Stimulated activated CD4-positive, alpha-beta T cell treated with anti-CD3 and anti-CD28 coated beads, Interleukin-1b, Interleukin-23, amount 100 ng/mL, for 4 hours (primary cell): ENCODE measurements at regions not wholly inside any gene's neighbourhood (a gene's known extent, or its start where the extent isn't known, plus 50 kb on each side); places are given as distances from the start of the nearest gene placed in this dataset.
A peak's percentile ranks its signal among the peaks of the same experiment; 100 is the strongest.

Experiments used
- DNase-seq, 2 donors: peaks; one replicate each; pipeline ENCODE4 v3.0.0-alpha.2; 2020; ENCODE audit warnings: low read depth in 2 of 2

DNA sequence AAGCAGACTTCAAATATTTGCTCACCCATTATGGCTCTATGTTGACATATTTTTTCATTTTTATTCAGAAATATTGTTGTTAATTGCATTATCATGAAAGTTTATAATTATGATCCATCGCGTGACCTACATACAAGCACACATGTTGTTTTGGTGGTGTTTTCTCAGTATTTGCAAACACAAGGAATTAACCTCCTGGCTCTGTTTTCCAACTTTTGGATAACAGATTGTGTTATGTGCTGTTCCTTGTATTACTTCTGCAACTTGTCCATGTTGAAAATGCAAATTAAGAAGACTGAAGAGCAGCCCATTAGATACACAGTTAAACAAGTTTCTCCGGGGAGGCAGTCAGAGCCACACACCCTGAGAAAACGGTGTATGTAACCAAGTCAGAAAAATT, 201.2 kb downstream of the SEC23A start:
- DNase-seq: no peak

DNA sequence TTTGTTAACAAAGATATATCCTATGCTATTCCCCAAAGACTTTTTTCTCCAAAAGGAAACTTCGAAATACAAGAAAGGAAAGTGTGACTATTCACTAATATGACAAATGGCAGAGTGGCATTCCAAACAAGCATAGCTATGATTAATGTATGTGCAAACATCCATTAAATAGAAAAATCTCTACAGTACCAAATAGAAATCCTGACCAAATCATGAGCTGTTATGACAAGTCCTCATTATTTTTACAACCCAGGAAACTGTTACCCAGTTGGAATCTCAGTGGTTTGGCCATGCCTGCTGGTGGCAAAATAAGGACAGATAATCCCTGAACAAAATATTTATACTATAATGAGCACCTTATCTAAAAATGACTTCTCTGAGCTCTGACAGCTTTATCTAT, 202.1 kb downstream of the SEC23A start:
- no peak for DNase-seq

DNA sequence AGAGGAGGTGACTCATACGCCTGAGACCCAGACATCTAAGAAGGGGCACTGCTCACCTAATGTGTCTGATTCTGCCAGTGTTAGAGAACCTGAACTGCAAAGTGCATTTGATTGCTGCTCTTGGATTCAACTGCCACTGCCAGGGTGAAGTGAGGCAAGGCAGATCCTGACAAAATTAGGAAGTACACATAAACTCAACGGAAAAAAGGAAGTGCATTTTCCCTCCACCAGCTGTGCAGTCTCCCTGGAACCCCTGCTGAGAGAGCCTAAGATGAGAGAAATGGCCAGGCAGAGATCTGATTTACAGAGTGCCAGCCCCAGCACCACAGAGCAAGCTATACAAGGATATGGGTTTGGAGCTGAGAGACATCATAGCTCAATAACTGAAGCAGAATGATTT, 215.3 kb downstream of the SEC23A start:
- DNase-seq: no peak

DNA sequence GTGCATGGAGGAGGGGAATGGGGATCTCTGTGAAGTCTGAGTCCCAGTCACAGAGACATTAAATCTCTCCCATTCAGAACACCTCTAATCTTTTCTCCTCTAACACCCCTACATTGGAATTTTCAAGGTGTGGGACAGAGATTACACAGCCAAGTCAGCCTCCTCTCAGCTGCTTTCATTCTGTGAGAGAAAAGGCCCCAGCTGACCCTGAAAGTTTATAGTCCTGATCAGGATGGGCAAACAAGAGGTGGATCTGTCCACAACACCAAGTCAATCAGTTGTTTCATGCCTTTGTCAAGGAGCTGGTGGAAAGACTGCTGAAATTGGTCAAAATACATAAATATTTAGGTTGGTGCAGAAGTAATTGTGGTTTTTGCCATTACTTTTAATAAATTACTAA, 218.9 kb downstream of the SEC23A start:
- DNase-seq: no peak

DNA sequence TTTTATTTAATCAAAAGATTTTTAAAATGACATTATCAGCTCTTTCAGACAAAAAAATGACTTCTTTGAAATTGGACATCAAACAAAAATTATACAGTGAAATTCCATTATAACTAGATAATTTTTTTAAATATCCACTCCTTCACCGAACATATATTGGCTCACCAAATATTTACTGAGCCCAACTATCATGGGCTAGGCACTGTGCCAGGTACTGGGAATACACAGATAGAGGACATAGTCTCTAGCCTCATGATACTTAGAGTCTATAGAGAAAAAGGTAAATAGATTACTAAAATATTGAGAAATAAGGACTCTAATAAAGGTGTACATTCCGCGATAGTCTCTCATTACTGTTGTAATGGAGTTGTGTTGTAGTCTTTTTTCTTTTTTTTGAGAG, 219.9 kb downstream of the SEC23A start:
- DNase-seq: no peak

DNA sequence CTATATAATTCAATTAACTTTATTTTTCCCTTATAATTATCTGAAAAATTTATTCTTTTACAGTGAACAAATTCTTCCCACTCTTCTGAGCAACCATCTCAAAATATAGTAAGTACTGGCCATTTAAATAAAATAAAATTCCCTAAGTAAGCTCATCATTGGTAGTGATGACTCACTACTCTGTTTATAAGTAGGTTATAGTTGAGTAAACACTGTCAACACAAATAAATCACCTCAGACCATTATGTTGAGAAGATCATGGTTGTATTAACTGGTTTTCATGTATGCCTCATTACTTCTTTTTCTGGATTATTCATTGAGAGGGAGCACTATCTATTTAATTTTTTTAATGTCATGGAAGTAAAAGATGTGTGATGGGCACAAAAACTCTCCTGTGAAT, 220.5 kb downstream of the SEC23A start:
- no peak for DNase-seq

DNA sequence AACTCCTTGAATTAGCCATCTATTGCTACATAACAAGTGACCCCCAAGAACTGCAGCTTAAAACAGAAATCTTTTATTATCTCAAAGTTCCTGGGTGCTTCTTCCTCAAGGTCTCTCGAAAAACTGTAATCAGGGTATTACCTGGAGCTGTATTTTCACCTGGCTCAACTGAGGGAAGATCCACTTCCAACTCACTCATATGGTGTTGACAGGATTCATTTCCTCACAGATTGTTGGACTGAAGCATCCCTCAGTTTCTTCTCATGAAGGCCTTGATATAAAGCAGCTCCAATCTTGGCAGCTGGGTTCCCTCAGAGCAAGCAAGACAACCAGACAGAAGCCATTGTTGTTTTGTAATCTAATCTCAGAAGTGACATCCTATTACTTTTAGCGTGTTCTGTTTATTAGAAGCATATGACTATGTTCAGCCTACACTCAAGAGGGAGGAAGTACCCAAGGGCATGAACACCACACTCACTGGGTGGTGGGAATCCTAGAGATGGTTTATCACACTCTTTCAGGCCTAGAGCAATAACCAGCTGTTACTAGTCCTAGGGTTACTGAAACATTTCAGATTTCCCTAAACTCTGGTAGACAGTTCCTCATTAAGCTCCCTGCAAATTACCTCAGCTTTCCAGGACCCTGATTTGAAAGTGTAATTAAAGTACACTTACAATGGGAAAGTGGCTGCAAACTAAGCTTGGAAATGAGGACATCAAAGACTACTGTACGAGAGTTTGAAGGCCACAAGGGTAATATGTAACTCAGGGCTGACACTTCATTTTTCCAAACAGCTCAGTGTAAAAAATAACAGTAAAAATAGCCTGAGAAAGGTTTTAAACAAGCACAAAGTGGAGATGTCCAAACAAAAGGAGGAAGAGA, 222.2 kb downstream of the SEC23A start:
- DNase-seq: no peak

DNA sequence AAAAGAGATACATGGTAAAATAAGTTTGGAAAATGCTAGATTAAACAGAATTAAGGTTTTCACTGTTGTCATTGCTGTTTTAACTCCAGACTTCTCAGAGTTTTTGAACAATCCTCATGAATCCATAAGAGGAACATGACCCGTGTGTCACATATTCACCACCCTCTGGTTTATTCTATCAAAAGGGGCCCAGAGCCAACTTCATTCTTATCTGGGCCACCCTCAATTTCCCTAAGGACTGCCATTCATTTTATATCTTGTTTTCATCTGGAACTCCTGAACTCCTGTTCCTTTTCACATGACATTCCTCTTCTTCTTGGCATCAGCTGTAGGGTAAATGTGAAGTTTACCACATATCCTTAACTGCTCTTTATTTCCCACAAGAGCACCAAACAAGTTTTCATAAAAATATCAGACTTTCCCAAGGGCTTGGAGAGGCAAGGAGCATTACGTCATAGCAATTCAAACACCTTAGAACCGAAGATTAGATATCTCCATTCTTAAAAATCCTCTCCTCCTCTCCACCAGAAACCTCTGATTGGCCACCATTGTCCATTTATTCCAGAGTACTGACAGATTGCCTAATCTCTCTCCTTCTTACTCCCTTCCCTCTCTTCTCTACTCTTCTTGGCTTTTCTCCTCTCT, 225.2 kb downstream of the SEC23A start:
- DNase-seq: no peak

DNA sequence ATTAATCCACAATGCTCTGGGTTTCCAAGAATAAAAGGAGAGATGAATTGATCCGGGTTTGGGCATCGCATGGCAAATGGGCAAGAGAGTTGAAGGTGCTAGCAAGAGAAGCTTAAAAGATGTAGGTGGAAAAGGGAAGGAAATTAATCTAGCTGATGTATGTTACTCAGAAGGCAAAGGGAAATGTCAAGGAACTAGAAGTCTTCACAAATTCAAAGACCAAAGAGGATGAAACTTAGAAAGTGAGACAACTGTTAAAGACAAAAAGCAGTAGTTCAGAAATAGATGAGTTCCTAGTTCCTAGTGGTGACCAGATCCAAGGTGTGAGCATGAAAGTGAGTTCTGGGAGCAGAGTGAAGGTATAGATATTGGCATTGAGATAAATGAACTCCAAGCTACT, 228.3 kb downstream of the SEC23A start:
- no peak for DNase-seq

DNA sequence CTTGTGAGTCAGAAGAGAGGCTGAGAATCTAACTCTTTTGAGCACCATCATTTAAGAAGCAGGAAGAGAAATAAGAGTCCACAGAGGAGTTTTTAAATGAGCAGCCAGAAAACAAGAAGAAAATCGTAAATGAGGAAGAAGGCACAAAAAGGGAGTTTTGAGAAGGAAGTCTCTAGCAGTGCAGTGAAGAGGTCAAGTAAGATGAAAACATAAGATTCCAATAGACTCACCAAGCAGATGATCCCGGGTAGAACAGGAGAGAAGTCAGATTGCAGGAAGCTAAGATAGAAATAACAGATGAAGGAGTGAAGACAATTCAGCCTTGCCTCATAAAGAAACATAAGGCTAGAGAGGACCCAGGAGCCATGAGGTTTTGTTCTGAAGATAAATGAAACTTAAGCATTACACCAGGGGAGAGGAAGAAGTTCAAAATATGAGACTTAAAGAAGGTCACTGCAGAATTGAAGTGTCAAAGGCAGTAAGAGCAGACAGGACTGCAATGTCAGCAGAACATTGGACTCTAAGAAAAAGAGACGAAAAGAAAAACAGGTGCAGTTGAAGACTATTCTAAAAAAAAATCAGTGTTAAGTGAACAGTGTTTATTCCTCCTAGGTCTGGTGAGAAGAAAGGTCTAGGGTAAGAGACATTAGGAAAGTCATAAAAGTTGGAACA, 229.0 kb downstream of the SEC23A start:
- DNase-seq: no peak

DNA sequence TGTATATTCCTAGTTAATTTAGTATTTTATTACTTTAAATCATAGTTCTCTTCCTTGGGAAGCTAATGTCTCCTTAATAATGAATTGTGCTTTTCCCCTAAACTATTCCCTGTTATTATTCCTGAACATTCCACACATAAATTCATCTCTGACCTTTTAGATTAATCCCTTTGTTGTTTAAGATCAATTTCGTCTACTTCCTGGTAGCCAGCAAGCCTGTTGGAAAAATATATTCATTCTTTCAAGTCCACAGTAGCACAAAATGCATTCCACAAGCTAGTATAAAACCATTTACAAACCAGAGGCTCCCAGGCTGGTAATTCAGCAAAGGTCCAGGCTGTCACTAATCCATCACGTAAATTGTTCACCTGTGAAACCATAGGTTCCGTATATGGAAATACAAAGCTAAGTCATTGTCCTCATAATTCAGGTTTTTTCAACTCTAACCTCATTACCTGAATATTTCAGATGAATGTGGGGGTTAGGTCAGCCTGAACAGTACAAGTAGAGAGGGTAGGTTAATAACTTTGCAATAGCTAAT, 232.7 kb downstream of the SEC23A start:
- no peak for DNase-seq

DNA sequence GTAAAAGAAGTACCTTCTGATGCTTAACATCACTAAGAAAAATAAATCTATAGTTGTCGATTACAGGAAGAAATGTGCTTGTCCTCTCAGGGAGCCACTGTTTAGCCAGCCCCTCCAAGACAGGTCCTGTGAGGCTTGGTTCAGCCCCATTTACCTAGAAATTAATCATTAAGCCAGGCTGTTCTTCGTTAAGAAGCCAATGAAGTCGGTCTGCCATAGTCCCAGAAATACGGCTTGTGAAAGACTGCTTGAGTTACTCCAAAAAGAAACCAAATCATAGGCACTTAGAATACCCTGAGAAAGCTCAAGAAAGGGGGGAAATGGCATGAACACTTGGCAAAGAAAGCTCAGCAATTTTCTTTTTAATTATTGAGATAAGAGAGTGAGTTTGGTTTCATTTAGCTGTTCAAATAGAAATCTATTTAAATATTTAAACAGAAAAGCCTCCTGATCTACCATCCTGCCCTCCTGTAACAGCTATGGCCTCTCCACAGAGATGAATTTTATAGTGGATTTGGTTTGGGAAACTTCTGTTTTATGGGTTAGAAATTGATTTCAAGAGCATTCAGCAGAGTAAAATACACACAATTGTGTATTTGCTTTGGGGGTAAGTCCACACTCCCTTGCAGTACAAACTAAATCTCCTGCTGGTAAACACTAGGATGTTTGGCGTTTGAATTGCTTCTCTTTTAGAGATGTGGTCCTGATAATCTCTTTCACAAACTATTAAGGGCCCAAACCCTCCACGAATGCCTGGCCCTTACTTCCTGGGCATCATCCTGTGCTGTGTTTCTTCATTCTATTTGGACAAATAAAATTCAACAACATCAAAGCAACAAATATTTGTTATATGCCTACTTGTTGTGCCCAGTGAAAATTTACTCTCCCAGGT, 234.4 kb downstream of the SEC23A start:
- no peak for DNase-seq

DNA sequence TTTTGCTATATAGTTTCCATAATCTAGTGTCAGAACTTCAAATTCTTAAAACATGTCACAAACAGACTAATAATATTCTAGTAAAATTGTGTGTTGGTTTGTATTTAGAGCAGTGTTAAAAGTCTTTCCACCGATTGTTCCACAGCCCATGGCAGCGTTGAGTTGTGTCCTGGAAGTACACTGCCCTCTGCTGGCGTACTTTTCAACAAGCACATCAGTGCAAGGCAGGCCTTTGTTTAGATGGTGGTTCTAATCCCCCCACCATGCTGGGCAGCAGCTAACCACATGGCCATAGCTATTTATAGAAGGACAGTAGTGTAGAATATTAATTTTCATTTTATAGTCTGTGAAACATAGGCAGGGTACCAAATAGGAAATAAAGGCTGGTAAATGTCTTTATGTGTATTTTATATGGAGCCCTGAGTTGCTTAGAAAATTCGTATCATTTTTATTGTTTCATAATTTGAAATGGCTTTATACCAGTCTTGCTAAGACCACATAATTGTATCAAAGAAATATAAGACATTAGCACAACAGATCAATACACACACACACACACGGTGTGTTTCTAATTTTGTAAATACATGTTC, 235.4 kb downstream of the SEC23A start:
- DNase-seq: peak; percentile 19 to 25

DNA sequence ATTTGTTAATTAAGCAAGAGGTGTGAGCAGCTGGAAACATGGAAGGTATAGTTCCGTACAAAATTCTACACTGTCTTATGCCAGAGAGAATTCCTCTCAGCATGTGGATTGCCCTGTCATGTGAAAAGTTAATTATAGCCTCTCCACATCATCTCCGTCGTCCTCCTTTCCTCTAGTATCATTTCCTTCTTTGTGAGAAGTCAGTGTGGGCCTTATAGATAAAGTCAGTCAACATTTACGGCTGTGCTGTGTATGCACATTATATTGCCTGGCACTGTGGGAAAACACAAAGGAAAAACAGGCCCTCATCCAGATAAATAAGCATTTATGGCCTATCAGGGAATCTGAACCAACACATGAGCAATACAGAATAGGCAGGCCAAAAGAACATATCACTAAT, 236.6 kb downstream of the SEC23A start:
- DNase-seq: no peak

DNA sequence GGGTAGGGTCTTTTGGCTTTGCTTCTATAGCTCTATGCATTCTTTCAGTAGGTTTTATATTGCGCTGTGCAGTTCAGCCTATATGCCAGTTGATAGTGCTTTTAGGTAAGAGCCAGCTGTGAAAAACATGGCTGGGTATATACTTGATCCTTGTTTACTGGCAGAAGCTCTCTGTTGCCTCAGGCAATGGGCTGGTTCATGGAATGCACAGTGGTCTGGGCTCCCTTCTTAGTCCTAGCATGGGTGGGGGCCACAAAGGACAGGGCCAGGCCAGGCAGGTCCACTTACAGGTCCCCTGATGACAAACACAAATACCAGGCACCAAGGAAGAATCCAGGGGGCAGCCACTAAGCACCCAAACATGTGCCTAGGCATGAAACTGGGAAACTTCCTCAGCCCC, 240.7 kb downstream of the SEC23A start:
- no peak for DNase-seq

DNA sequence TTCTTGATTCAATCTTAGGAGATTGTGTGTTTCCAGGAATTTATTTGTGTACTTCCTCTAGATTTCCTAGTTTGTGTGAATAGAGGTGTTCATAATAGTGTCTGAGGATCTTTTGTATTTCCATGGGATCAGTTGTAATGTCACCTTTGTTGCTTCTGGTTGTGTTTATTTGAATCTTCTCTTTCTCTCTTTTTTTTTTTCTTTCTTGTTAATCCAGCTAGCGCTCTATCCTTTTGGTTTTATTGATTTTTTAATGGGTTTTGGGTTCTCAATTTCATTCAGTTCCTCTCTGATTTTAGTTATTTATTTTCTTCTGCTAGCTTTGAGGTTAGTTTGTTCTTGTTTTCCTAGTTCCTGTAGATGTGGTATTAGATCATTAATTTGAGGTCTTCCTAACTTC, 242.5 kb downstream of the SEC23A start:
- no peak for DNase-seq

DNA sequence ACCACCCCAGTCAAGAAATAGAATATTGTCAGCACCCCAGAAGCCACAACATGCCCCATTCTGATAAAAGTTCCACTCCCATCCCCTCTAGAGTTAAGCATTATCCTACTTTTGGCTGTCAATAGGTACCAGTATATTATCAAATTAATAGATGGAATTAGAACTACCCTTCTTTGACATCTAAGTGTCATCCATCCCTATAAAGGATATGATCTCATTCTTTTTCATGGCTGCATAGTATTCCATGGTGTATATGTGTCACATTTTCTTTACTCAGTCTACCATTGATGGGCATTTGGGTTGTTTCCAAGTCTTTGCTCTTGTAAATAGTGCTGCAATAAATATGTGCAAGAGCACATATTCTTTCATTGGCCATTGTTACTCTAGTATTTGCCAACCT, 246.2 kb downstream of the SEC23A start:
- no peak for DNase-seq

DNA sequence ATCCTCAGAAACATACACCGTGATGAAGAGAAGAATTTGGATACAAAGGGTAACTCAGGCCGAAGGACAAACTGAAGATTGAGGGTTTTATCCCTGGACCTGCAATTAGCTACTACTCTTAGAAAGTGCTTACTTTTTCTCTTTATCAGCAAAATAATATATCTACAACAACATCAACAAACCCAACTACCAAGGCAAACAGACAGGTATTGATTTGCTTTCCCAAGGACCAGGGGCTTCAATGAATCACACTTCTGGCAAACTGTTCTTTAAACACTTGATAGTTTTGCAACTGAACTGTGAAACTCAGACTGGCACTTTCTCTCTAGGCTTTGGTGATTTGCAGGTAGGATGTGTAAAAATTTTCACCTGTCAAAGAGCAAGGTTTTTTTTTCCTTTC, 247.5 kb downstream of the SEC23A start:
- no peak for DNase-seq

DNA sequence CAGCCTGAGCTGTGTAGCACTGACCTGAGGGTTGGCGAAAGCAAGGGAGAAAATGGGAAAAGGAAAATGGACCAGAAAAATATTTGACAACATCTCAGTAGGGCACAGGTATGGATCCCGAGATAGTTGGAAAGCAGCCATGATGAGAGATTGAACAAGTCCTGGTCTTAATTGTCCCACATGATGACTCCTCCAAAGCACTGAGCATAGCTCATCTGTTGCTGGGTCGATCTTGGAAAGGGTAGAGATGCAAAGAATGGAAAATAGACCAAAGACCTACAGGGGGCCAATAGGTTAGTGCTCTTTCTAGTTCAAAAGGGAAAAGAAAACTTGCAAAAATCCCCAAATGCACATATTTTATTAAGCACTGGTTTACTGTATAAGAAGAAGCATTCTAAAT, 251.9 kb downstream of the SEC23A start:
- no peak for DNase-seq

DNA sequence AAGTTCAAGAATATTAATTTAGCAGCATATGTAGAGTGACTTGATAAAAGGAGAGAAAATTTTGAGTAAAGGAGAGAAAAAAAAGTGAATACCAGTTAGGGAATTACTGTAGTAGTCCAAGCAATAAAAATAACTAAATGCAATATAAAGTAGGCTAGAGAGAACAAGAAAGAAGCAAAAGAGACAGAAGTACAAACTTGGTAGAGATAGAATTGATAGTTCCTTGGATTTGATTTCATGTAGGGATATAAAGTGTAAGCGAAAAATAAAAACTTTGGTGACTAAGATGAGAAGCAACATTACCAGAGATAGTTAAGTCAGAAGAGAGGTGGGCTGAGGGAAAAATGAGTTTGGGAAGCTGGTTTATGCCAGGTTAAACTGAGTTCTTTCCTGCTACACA, 252.4 kb downstream of the SEC23A start:
- DNase-seq: no peak

DNA sequence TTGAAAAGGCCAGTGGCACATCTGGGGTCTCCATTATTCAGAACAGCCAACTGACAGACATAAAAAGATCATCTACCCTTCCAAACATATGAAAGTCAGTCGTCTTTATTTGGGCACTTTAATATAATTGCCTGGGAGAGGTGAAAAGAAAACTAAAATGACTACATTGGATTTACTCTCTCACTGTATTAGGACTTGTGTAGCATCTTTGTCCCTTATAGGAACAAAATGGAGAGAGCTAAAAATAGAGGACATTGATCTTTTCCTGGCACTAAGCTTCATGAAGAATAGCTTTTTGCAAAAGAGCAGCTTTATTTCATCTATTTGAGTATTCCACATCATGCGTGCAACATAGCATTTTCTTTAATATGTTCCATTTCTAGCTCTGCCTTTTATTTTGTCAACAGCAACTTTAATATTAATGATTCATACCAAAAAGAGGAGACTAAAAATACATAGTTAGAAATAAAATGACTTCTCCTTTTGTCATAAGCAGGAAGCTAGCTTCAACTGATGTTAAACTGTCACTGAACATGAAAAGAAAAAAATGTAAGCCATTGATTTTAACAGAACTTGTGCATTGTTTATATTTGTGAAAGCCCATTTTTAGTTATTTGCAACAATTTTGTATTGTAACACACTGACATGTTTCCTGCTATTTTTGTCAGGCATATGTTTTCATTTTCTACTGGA, 254.6 kb downstream of the SEC23A start:
- no peak for DNase-seq
